Stimulated activated CD8-positive, alpha-beta memory T cell treated with anti-CD3 and anti-CD28 coated beads, Interleukin-12 subunit alpha, Interleukin-12 subunit beta, amount 100 ng/mL, for 24 hours (primary cell): ENCODE measurements at regions not wholly inside any gene's neighbourhood (a gene's known extent, or its start where the extent isn't known, plus 50 kb on each side); places are given as distances from the start of the nearest gene placed in this dataset.
"Not testable (repeated sequence)": the region's sequence is repeated elsewhere in the genome, so short reads cannot be mapped to it uniquely, and the experiment has no call there.

Experiments
- DNase-seq: peaks from one replicate; pipeline ENCODE4 v3.0.0-alpha.2; 2020; ENCODE audit errors: extremely low read depth

GRCh38 chr4:58063404-58064160 lies 953.4 kb upstream of the IGFBP7 start:
- DNase-seq, result no peak

- no peak for DNase-seq
Measured at GRCh38 chr4:58061967-58062366, 951.8 kb upstream of the IGFBP7 start.

- no peak for DNase-seq
Measured at GRCh38 chr4:58050439-58050838, 940.3 kb upstream of the IGFBP7 start.

GRCh38 chr4:58048491-58048890 lies 938.3 kb upstream of the IGFBP7 start:
- no peak for DNase-seq

- no peak for DNase-seq
Measured at GRCh38 chr4:58042176-58042575, 932.0 kb upstream of the IGFBP7 start.

- no peak for DNase-seq
Measured at GRCh38 chr4:57993944-57994343, 883.8 kb upstream of the IGFBP7 start.

- no peak for DNase-seq
Measured at GRCh38 chr4:57989430-57989829, 879.2 kb upstream of the IGFBP7 start.

- no peak for DNase-seq
Measured at GRCh38 chr4:57985161-57985560, 875.0 kb upstream of the IGFBP7 start.

GRCh38 chr4:57981123-57981522 lies 870.9 kb upstream of the IGFBP7 start:
- no peak for DNase-seq

GRCh38 chr4:57974821-57975220 lies 864.6 kb upstream of the IGFBP7 start:
- no peak for DNase-seq

- DNase-seq, result no peak
Measured at GRCh38 chr4:57973819-57974218, 863.6 kb upstream of the IGFBP7 start.

GRCh38 chr4:57971261-57971660 lies 861.1 kb upstream of the IGFBP7 start:
- DNase-seq, result no peak

GRCh38 chr4:57966987-57967760 lies 857.0 kb upstream of the IGFBP7 start:
- no peak for DNase-seq

- DNase-seq, result not testable (repeated sequence)
Measured at GRCh38 chr4:57965431-57965830, 855.2 kb upstream of the IGFBP7 start.

GRCh38 chr4:57945298-57945697 lies 835.1 kb upstream of the IGFBP7 start:
- no peak for DNase-seq

- DNase-seq, result no peak
Measured at GRCh38 chr4:57943682-57944081, 833.5 kb upstream of the IGFBP7 start.

- not testable (repeated sequence) for DNase-seq
Measured at GRCh38 chr4:57937326-57937725, 827.1 kb upstream of the IGFBP7 start.

GRCh38 chr4:57926311-57926710 lies 816.1 kb upstream of the IGFBP7 start:
- no peak for DNase-seq

GRCh38 chr4:57924951-57925350 lies 814.8 kb upstream of the IGFBP7 start:
- no peak for DNase-seq

- no peak for DNase-seq
Measured at GRCh38 chr4:57916479-57916878, 806.3 kb upstream of the IGFBP7 start.

GRCh38 chr4:57911203-57911602 lies 801.0 kb upstream of the IGFBP7 start:
- DNase-seq, result no peak

- DNase-seq, result no peak
Measured at GRCh38 chr4:57910151-57910550, 800.0 kb upstream of the IGFBP7 start.

- no peak for DNase-seq
Measured at GRCh38 chr4:57905965-57906364, 795.8 kb upstream of the IGFBP7 start.
